B cell (primary cell): ENCODE measurements at regions not wholly inside any gene's neighbourhood (a gene's known extent, or its start where the extent isn't known, plus 50 kb on each side); places are given as distances from the start of the nearest gene placed in this dataset.
"Not testable (repeated sequence)": the region's sequence is repeated elsewhere in the genome, so short reads cannot be mapped to it uniquely, and the experiment has no call there.

Experiments used
- EZH2 ChIP-seq: IDR thresholded peaks from 2 replicates; pipeline ENCODE4 v1.6.1; 2012; ENCODE audit warnings: borderline replicate concordance, low read depth, mild to moderate bottlenecking, moderate library complexity, low read length; ENCODE audit not compliant: insufficient read depth, poor library complexity, severe bottlenecking
- TF ChIP-seq, protein P1 (sequence below): fragments of 200-600 bp; IDR thresholded peaks from one replicate; pipeline ENCODE4 v1.8.0; 2022; ENCODE audit warnings: antibody characterized with exemption, mild to moderate bottlenecking

DNA sequence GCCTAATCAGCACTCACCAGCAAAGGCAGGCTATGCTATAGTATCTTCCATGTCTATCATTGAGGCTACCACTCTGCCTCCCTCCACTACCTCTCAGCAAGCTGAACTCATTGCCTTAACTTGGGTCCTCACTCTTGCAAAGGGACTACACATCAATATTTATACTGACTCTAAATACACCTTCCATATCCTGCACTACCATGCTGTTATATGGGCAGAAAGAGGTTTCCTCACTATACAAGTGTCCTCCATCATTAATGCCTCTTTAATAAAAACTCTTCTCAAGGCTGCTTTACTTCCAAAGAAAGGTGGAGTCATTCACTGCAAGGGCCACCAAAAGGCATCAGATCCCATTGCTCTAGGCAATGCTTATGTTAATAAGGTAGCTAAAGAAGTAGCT lies 669.3 kb upstream of the USP15 start:
- TF ChIP-seq, protein P1, sequence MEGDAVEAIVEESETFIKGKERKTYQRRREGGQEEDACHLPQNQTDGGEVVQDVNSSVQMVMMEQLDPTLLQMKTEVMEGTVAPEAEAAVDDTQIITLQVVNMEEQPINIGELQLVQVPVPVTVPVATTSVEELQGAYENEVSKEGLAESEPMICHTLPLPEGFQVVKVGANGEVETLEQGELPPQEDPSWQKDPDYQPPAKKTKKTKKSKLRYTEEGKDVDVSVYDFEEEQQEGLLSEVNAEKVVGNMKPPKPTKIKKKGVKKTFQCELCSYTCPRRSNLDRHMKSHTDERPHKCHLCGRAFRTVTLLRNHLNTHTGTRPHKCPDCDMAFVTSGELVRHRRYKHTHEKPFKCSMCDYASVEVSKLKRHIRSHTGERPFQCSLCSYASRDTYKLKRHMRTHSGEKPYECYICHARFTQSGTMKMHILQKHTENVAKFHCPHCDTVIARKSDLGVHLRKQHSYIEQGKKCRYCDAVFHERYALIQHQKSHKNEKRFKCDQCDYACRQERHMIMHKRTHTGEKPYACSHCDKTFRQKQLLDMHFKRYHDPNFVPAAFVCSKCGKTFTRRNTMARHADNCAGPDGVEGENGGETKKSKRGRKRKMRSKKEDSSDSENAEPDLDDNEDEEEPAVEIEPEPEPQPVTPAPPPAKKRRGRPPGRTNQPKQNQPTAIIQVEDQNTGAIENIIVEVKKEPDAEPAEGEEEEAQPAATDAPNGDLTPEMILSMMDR: not testable (repeated sequence)
- not testable (repeated sequence) for TF ChIP-seq EZH2
